GM12891 (cell line): ENCODE measurements at regions not wholly inside any gene's neighbourhood (a gene's known extent, or its start where the extent isn't known, plus 50 kb on each side); places are given as distances from the start of the nearest gene placed in this dataset.

Experiments
- PAX5 ChIP-seq: IDR thresholded peaks from 2 replicates; pipeline ENCODE4 v1.6.1; 2011; ENCODE audit warnings: low read length, moderate library complexity, mild to moderate bottlenecking; ENCODE audit not compliant: insufficient read depth, severe bottlenecking
- POLR2A ChIP-seq: IDR thresholded peaks from 2 replicates; pipeline ENCODE4 v1.6.1; 2011; ENCODE audit warnings: low read depth, low read length, control low read depth
- POLR2AphosphoS5 ChIP-seq: IDR thresholded peaks from 2 replicates; pipeline ENCODE4 v1.6.1; 2011; ENCODE audit warnings: low read depth, low read length, control low read depth
- POU2F2 ChIP-seq: IDR thresholded peaks from 2 replicates; pipeline ENCODE4 v1.6.1; 2011; ENCODE audit warnings: low read depth, mild to moderate bottlenecking, control low read depth, low read length, moderate library complexity
- SPI1 ChIP-seq: IDR thresholded peaks from 2 replicates; pipeline ENCODE4 v1.6.1; 2011; ENCODE audit warnings: low read depth, low read length, control low read depth
- TAF1 ChIP-seq: IDR thresholded peaks from 2 replicates; pipeline ENCODE4 v1.6.1; 2011; ENCODE audit warnings: low read depth, low read length, control low read depth

DNA sequence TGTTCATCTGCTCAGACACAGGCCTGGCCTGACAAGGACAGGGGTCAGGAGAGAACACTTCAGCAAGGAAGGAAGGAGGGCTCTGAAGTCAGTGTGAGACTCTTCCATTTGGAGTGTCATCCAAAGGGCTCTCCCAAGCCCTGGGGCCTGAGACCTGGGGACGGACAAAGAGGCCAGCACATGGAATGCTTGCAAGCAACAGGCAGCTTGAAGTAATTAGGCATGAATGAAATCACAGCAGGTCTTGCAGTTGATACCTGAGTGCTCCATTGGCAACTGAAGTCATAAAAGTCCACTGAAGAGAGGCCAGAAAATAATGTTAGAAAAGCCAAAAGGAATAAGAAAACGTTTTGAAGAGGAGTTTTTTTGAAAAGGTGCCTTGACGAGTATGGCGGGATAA lies 231.7 kb downstream of the VAPA start:
- TF ChIP-seq PAX5 (no peak), POLR2AphosphoS5 (no peak), POLR2A (no peak), TAF1 (no peak), POU2F2 (no peak), SPI1 (no peak)
